ENCODE measurements at regions not wholly inside any gene's neighbourhood (a gene's known extent, or its start where the extent isn't known, plus 50 kb on each side); places are given as distances from the start of the nearest gene placed in this dataset.
A peak's percentile ranks its signal among the peaks of the same experiment; 100 is the strongest.

GRCh38 chr4:175531405-175532091 lies 280.5 kb downstream of the GPM6A start:
- Histone ChIP-seq H3K27me3 (no peaks in the 10 kb centered on the region), H3K9me3 (peaks cover 0 to 4% (median 0%) of the 10 kb centered on the region in 4 donors), H3K4me3 (no peak overlapping the region), H3K27ac (no peak overlapping the region), H3K4me1 (no peaks in the 10 kb centered on the region), H3K36me3 (no peaks in the 10 kb centered on the region)
- DNase-seq (ENCODE audit: low spot score in 2 of 2): no peak
- TF ChIP-seq POLR2A (IDR thresholded peaks at IDR 0.05) (no peak), CTCF (IDR thresholded peaks at IDR 0.05) (no peak), EP300 (IDR thresholded peaks at IDR 0.05) (no peak)
- WGBS, 2 donors: 89 to 91% methylated on average over 4 of the region's 4 CpGs

GRCh38 chr4:175536852-175537453 lies 275.1 kb downstream of the GPM6A start:
- H3K9me3 ChIP-seq: peaks cover 0 to 12% (median 0%) of the 10 kb centered on the region in 4 donors
- DNase-seq (ENCODE audit: low spot score in 2 of 2): no peak
- H3K27me3 ChIP-seq: no peaks in the 10 kb centered on the region
- no peaks in the 10 kb centered on the region for H3K4me1 ChIP-seq
- no peak overlapping the region for H3K27ac ChIP-seq
- no peak for TF ChIP-seq POLR2A (IDR thresholded peaks at IDR 0.05)
- peak in 3 of 5 experiments; percentile 14 to 33 (median 25) for TF ChIP-seq CTCF (IDR thresholded peaks at IDR 0.05)
- no peak overlapping the region for H3K4me3 ChIP-seq
- no peaks in the 10 kb centered on the region for H3K36me3 ChIP-seq
- WGBS, 2 donors: 32% methylated on average over 6 of the region's 6 CpGs

DNA sequence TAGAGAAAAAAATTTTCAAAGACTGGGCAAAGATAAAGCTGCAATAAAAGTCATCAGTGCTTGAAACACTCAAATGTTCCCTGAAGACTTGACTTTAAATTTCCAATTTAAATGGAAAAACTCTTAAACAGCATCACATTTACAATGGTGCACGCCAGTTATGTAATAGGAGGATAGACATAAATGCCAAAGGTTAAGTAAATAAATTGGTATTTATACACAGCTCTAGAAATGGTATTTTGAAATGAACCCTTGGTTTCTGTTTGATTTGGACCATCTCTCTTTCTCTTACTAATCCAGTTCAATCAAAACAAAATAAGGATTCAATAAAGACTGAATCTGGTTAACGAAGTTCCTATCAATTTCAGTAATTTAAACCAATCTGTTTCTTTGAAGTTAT lies 272.6 kb downstream of the GPM6A start:
- Histone ChIP-seq H3K27ac (no peak overlapping the region), H3K4me1 (no peaks in the 10 kb centered on the region), H3K4me3 (no peak overlapping the region), H3K9me3 (peaks cover 0 to 8% (median 0%) of the 10 kb centered on the region in 4 donors), H3K27me3 (no peaks in the 10 kb centered on the region), H3K36me3 (no peaks in the 10 kb centered on the region)
- TF ChIP-seq EP300 (IDR thresholded peaks at IDR 0.05) (no peak), CTCF (IDR thresholded peaks at IDR 0.05) (no peak), POLR2A (IDR thresholded peaks at IDR 0.05) (no peak)
- DNase-seq (ENCODE audit: low spot score in 2 of 2): no peak
- WGBS, 2 donors: 48 to 52% methylated on average over 2 of the region's 2 CpGs

GRCh38 chr4:175540151-175540550 lies 271.9 kb downstream of the GPM6A start:
- H3K4me3 ChIP-seq: no peak overlapping the region
- DNase-seq (ENCODE audit: low spot score in 2 of 2): no peak

GRCh38 chr4:175540732-175541131 lies 271.3 kb downstream of the GPM6A start:
- H3K4me3 ChIP-seq: no peak overlapping the region
- no peaks in the 10 kb centered on the region for H3K27me3 ChIP-seq
- peaks cover 0 to 8% (median 0%) of the 10 kb centered on the region in 4 donors for H3K9me3 ChIP-seq
- TF ChIP-seq POLR2A (IDR thresholded peaks at IDR 0.05) (no peak), CTCF (IDR thresholded peaks at IDR 0.05) (no peak), EP300 (IDR thresholded peaks at IDR 0.05) (no peak)
- DNase-seq (ENCODE audit: low spot score in 2 of 2): no peak
- 94 to 95% methylated on average over 7 of the region's 7 CpGs for WGBS, 2 donors
- H3K27ac ChIP-seq: no peak overlapping the region
- H3K4me1 ChIP-seq: no peaks in the 10 kb centered on the region
- no peaks in the 10 kb centered on the region for H3K36me3 ChIP-seq

More at GRCh38 chr4:175540151-175540550, 271.9 kb downstream of the GPM6A start:
- 92 to 95% methylated on average over 1 of the region's 1 CpG for WGBS, 2 donors
- Histone ChIP-seq H3K27me3 (no peaks in the 10 kb centered on the region), H3K36me3 (no peaks in the 10 kb centered on the region), H3K27ac (no peak overlapping the region), H3K4me1 (no peaks in the 10 kb centered on the region), H3K9me3 (peaks cover 0 to 8% (median 0%) of the 10 kb centered on the region in 4 donors)
- no peak for TF ChIP-seq POLR2A (IDR thresholded peaks at IDR 0.05)

Measured in tibial nerve (tissue), 4 donors.